8988T (cell line): ENCODE measurements at regions not wholly inside any gene's neighbourhood (a gene's known extent, or its start where the extent isn't known, plus 50 kb on each side); places are given as distances from the start of the nearest gene placed in this dataset.
"Not testable (repeated sequence)": the region's sequence is repeated elsewhere in the genome, so short reads cannot be mapped to it uniquely, and the experiment has no call there.

Experiments used
- DNase-seq: peaks from one replicate; pipeline ENCODE4 v3.0.0; 2011

DNA sequence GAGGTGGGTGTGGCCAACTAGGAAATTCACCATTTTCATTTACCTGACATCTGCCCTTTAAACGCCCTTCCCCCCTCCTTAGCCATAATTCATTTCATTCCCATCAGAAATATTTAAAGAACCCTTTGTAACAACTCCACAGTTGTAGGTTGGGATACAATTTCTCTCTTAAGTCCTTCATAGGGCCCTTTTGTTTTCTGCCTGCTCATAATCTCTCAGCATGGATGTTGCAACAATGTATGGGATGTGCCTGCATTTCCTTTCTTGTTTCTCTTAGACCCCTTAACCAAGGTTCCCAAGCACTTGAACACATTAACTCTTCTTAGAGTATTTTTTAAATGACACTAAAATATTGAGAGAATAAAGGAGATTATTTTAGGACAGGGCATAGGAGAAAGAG, 51.7 kb upstream of the MYO10 start:
- no peak for DNase-seq

GRCh38 chr5:16990817-16991520, 54.9 kb upstream of the MYO10 start:
- not testable (repeated sequence) for DNase-seq

GRCh38 chr5:16992006-16992405, 55.9 kb upstream of the MYO10 start:
- no peak for DNase-seq

GRCh38 chr5:16992444-16992843, 56.4 kb upstream of the MYO10 start:
- DNase-seq, result no peak

GRCh38 chr5:16994565-16994964, 58.5 kb upstream of the MYO10 start:
- no peak for DNase-seq

DNA sequence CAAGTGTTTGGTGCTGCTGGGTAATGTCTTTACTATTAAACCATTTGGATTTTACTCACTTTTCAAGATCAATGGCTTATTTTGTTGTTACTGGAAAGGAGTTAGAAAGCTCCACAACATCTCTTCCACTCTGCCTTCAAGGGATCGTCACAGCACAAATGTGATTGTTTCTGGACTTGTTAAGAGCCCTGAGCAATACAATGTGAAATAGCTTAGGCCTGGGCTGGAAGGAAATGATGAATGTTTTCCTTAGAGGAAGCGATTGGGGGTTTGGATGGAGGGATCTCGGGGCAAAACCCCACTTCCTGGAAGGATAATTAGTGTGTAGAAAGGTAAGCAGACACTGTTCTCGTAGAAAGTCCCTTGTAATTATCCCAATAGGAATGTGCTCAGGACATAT, 59.3 kb upstream of the MYO10 start:
- no peak for DNase-seq

DNA sequence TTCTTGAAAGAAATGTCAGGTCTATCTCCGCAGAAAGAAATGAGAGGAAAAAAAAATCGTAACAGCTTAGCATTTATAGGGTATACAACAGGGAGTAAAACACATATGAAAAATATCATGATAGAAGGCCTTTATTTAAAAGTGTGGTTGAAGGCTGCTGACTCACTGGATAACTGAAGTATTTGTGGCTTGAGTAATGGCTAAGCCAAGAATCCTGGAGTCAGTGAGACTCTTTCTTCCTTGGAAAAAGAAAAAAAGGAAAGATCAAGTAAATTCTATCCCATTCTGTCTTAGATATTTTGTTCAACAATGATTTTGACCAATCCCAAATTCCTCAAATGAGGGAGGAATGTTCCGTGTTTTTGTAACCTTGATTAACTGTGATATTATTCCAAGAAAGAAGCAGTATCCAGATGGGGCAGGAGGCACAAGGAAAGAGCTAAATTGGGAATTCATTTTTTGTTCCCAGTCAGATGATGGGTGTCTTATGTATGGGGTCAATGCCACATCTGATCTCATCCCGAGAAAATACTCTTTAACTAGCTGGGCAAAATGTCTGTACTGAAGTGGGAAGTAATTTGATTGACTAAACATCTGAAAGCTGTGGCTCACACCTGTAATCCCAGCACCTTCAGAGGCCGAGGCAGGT, 64.3 kb upstream of the MYO10 start:
- DNase-seq, result no peak

DNA sequence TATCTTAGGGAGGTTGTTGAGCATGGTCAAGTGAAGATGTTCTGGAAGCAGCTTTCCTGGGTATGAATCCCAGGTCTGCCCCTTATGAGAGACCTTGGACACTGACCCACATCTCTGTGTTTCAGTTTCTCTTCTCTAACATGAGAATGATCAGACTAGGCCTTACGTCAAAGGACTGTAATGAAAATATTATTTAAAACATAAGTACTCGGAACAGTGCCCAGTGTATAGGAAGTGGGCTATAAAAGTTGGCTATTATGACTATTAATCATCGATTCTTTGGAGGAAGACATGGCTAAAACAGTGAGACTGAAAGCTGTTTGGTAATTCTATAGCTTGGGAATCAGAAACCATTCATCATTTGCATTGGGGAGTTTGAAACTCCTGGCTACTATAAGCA, 65.3 kb upstream of the MYO10 start:
- DNase-seq, result no peak

DNA sequence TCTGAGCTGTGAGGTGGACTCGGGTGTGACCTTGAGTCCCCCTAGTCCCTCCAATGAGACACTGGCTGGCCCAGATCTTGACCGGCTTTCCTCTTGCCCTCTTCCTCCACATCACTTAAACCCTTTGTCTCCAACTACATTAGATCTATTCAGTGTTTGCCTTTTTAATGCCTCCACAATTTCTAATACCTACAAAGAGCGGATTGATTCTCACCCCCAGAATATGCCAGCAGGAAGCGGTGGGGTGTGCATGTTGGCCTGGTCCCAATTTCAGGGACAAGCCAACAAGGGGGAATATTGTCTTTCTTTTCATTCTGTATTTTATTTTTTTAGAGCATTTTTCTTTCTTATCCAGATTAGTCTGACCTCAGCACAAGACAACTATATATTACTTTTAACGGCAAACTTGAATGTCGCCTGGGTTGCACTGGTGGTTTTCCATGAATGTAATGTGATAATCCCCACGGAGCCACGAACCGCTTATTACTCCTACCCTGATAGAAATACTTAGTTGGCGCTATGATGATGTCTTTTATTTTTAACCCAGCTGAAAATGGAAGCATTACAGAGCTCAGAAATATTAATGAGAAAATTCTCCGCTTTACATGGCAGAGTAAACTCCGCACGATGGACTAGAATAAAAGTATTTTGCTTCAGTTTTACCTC, 68.5 kb upstream of the MYO10 start:
- DNase-seq, result no peak

DNA sequence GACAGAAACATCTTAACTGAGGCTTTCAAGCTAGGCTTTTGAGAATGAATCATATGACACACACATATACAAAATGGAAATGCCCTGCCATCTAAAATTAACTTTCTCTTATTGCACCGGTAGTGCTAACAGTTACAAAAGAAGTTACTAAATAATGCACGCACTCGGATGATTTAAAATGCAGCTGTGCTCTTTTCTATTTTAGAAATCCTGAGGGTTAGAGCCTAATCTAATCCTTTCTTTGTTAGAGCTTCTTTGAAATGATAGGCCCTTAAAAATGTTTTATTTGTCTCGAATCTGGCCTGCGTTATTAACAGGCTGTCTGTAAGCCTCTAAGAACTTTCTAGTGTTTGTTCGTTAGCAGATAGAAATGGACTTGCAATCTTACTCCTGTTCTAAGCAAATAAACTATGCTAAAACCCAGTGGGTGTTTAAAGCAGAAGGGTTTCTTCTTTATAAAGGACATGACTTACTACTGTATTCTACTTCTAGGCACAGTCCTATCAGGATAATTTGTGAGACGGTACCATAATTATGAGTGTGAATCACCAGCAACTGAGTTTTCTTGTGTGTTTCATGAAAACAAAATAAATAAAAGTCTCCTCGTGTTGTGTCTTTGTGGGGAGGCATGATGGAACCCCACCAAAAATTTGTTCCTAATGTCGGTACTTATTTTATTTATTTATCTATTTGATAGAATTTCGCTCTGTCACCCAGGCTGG, 69.2 kb upstream of the MYO10 start:
- no peak for DNase-seq

GRCh38 chr5:17012289-17012688, 76.2 kb upstream of the MYO10 start:
- no peak for DNase-seq

DNA sequence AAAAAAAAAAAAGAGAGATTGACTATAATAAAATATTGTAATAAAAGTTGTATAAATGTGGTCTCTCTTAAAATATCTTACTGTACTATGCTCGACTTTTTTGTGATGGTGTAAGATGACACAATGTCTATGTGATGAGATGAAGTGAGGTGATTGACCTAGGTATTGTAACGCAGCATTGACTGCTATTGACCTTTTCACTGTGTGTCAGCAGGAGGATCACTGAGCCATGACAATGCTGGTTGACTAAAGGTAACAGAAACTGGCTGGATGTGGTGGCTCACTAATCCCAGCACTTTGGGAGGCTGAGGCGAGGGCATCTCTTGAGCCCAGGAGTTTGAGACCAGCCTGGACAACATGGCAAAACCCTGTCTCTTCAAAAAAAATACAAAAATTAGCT, 78.6 kb upstream of the MYO10 start:
- no peak for DNase-seq

DNA sequence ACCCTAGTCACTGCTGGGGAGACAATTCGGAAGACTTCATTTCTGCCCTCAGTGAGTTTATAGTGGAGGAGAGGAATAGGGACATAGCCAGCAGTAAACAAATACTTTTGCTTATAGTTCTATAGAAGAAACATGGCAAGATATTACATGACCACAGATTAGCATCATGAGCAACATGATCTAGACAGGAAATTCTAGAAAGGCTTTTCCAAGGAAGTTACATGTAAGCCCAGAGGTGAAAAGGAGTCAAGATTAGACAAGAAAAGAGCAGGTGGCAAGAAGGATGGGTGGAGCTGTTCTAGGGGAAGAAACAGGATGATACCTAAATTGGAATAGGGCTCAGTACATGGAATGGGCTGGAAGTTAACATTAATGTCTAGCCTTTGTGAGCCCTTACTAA, 82.8 kb upstream of the MYO10 start:
- DNase-seq, result no peak

DNA sequence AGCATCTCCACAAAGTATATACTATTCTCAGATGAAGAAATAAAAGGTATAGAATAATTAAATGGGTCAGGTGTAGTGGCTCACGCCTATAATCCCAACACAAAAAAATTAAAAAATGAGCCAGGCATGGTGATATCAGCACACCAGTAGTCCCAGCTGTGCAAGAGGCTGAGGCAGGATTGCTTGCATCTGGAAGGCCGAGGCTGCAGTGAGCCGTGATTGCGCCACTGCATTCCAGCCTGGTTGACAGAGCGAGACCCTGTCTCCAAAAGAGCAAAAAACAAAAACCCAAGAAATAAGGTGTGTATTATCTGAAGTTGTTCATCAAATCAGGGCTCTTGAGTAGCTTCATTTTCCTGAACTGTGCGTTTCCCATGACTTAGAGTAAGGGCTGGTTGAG, 83.2 kb upstream of the MYO10 start:
- DNase-seq, result no peak

- DNase-seq, result no peak
Observed at GRCh38 chr5:17020678-17021601, 84.9 kb upstream of the MYO10 start.

DNA sequence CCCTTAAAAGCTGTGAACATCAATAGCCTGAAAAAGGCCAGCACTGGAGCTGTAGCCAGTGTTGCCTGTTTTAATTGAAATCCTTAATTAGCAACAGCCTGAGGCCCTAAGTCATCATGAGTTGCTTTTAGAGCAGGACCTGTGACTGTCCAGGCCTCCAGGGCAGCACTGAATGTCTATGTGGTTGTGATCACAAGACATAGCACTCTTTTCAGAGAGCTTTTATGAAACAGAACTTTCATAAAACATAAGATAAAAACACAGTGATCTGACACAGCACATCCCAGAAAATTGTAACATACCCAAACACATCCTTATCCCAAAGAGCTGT, 85.5 kb upstream of the MYO10 start:
- DNase-seq, result no peak

- DNase-seq, result no peak
Observed at GRCh38 chr5:17022296-17022695, 86.2 kb upstream of the MYO10 start.

GRCh38 chr5:17024686-17025180, 88.6 kb upstream of the MYO10 start:
- DNase-seq, result no peak

GRCh38 chr5:17031659-17032277, 95.7 kb upstream of the MYO10 start:
- not testable (repeated sequence) for DNase-seq

DNA sequence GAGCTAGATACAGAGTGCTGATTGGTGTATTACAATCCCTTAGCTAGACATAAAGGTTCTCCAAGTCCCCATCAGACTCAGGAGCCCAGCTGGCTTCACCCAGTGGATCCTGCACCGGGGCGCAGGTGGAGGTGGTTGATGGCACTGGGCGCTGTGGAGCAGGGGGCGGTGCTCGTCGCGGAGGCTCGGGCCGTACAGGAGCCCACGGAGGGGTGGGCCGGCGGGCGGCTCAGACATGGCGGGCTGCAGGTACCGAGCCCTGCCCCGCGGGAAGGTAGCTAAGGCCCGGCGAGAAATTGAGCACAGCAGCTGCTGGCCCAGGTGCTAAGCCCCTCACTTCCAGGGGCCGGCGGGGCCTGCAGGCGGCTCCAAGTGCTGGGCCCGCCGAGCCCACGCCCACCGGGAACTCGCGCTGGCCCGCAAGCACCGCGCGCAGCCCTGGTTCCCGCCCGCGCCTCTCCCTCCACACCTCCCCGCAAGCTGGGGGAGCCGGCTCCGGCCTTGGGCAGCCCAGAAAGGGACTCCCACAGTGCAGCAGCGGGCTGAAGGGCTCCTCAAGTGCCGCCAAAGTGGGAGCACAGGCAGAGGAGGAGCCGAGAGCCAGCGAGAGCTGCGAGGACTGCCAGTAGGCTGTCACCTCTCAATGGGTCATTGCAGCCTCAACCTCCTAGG, 96.4 kb upstream of the MYO10 start:
- DNase-seq, result not testable (repeated sequence)

DNA sequence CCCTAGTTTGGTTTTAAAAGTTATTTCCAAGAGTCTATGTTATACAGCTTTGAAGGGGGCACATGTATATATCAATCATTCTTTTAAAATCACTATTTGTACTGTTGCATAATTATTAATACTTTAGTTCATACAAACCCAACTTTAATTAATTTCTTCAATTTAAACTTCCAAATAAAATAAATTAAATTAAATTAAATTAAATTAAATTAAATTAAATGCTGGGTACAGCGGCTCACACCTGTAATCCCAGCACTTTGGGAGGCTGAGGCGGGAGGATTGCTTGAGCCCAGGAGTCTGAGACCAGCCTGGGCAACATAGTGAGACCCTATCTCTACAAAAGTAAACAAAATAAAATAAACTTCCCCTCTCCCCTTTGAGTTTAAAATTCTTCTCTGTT, 98.9 kb upstream of the MYO10 start:
- DNase-seq, result not testable (repeated sequence)
